H1 (cell line): ENCODE measurements at regions not wholly inside any gene's neighbourhood (a gene's known extent, or its start where the extent isn't known, plus 50 kb on each side); places are given as distances from the start of the nearest gene placed in this dataset.

Experiments used
- RFX5 ChIP-seq: IDR thresholded peaks from 2 replicates; pipeline ENCODE4 v1.6.1; 2011; ENCODE audit warnings: low read depth, low read length, improper control_type of control experiment, borderline replicate concordance
- TEAD4 ChIP-seq: IDR thresholded peaks from 2 replicates; pipeline ENCODE4 v1.6.1; 2012; ENCODE audit warnings: low read depth, low read length, inconsistent platforms, mixed read lengths
- TF ChIP-seq, protein P1 (sequence below): IDR thresholded peaks from 2 replicates; pipeline ENCODE4 v1.6.1; 2012; ENCODE audit warnings: inconsistent platforms

DNA sequence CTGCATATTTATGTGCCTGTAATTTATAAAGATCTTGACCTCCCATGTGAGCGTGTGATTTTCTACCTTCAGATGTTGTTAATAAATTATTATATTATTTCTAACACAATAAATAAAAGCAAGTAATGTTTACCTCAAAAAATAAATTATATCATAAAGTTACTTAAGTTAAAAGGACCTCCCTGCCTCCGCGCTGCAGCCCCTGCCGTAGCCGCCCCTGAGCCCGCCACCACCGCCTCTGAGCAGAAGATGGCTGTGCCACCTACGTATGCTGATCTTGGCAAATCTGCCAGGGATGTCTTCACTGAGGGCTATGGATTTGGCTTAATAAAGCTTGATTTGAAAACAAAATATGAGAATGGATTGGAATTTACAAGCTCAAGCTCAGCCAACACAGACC is 119.6 kb upstream of the BRWD3 start (continued):
- TF ChIP-seq TEAD4 (no peak), RFX5 (no peak)
- TF ChIP-seq, protein P1, sequence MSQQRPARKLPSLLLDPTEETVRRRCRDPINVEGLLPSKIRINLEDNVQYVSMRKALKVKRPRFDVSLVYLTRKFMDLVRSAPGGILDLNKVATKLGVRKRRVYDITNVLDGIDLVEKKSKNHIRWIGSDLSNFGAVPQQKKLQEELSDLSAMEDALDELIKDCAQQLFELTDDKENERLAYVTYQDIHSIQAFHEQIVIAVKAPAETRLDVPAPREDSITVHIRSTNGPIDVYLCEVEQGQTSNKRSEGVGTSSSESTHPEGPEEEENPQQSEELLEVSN: no peak
- TF ChIP-seq, all 59 proteins: peak for 0
